GM23248 (cell line): ENCODE measurements at regions not wholly inside any gene's neighbourhood (a gene's known extent, or its start where the extent isn't known, plus 50 kb on each side); places are given as distances from the start of the nearest gene placed in this dataset.
"Not testable (repeated sequence)": the region's sequence is repeated elsewhere in the genome, so short reads cannot be mapped to it uniquely, and the experiment has no call there.

Experiments
- DNase-seq: peaks from one replicate; pipeline ENCODE4 v3.0.0-alpha.2; 2015
- H2AFZ ChIP-seq: fragments of 200-600 bp; sonication (generic); 2 replicates; pipeline ENCODE4 v1.6.1; 2016; ENCODE audit warnings: antibody characterized with exemption
- H3F3A ChIP-seq: fragments of 200-600 bp; sonication (generic); 2 replicates; pipeline ENCODE4 v1.6.1; 2016; ENCODE audit warnings: mild to moderate bottlenecking, antibody characterized with exemption, mixed run types; ENCODE audit not compliant: insufficient read depth
- H3K27ac ChIP-seq: fragments of 200-600 bp; sonication (generic); 2 replicates; pipeline ENCODE4 v1.5.1; 2016; ENCODE audit warnings: mild to moderate bottlenecking
- H3K27me3 ChIP-seq: fragments of 200-600 bp; sonication (generic); replicated peaks from 2 replicates; pipeline ENCODE4 v1.6.1; 2016; ENCODE audit warnings: mild to moderate bottlenecking; ENCODE audit not compliant: insufficient read depth
- H3K36me3 ChIP-seq: fragments of 200-600 bp; sonication (generic); 2 replicates; pipeline ENCODE4 v1.6.1; 2016; ENCODE audit warnings: low read depth, mild to moderate bottlenecking
- H3K4me1 ChIP-seq: fragments of 200-600 bp; sonication (generic); 2 replicates; pipeline ENCODE4 v1.6.1; 2016; ENCODE audit warnings: mild to moderate bottlenecking; ENCODE audit not compliant: insufficient read depth
- H3K4me2 ChIP-seq: fragments of 200-600 bp; sonication (generic); one replicate; pipeline ENCODE4 v1.6.1; 2016; ENCODE audit warnings: mild to moderate bottlenecking; ENCODE audit not compliant: unreplicated experiment
- H3K4me3 ChIP-seq: fragments of 200-600 bp; sonication (generic); 2 replicates; pipeline ENCODE4 v1.5.1; 2016; ENCODE audit warnings: mild to moderate bottlenecking
- H3K79me2 ChIP-seq: fragments of 200-600 bp; sonication (generic); 2 replicates; pipeline ENCODE4 v1.6.1; 2016; ENCODE audit warnings: mild to moderate bottlenecking; ENCODE audit not compliant: insufficient read depth
- H3K9ac ChIP-seq: fragments of 200-600 bp; sonication (generic); 2 replicates; pipeline ENCODE4 v1.6.1; 2016; ENCODE audit warnings: mild to moderate bottlenecking
- H3K9me2 ChIP-seq: fragments of 200-600 bp; sonication (generic); 2 replicates; pipeline ENCODE4 v1.6.1; 2016; ENCODE audit warnings: mixed run types, mild to moderate bottlenecking, moderate library complexity; ENCODE audit not compliant: insufficient read depth
- H3K9me3 ChIP-seq: fragments of 200-600 bp; sonication (generic); one replicate; pipeline ENCODE4 v1.6.1; 2017; ENCODE audit warnings: low read depth
- H4K20me1 ChIP-seq: fragments of 200-600 bp; sonication (generic); 2 replicates; pipeline ENCODE4 v1.6.0; 2016; ENCODE audit not compliant: insufficient read depth
- EZH2 ChIP-seq: fragments of 200-600 bp; sonication (generic); IDR thresholded peaks from 2 replicates; pipeline ENCODE4 v1.6.1; 2018; ENCODE audit warnings: antibody characterized with exemption, mild to moderate bottlenecking; ENCODE audit not compliant: insufficient read depth, poor library complexity, severe bottlenecking
- EZH2phosphoT487 ChIP-seq: fragments of 200-600 bp; sonication (generic); IDR thresholded peaks from 2 replicates; pipeline ENCODE4 v1.6.1; 2018; ENCODE audit warnings: antibody characterized with exemption, moderate library complexity, mild to moderate bottlenecking, low read depth; ENCODE audit not compliant: insufficient read depth
- WGBS, 2 experiments: methylation state at CpG; one replicate each; pipeline ENCODE4 v1.1.6; 2015 to 2017; ENCODE audit warnings: low lambda C conversion rate in 2 of 2, low coverage in 1 of 2; ENCODE audit errors: missing lambda C conversion rate in 2 of 2; 5-methylcytosine and 5-hydroxymethylcytosine counted together
- in situ Hi-C: fragments of 300-500 bp; cut with MboI; formaldehyde crosslinking; loops from 2 replicates; pipeline ENCODE4 v1.15.0; 2020

- WGBS, 2 experiments = 76 to 78% methylated on average over 3 of the region's 3 CpGs
- DNase-seq = no peak
- no peaks in the 10 kb centered on the region for H4K20me1 ChIP-seq
- H3K36me3 ChIP-seq = no peaks in the 10 kb centered on the region
- no peaks in the 10 kb centered on the region for H3K9me3 ChIP-seq
- no peak overlapping the region for H3K27ac ChIP-seq
- no peak overlapping the region for H3K9ac ChIP-seq
- no peaks in the 10 kb centered on the region for H3K27me3 ChIP-seq
- H3K4me1 ChIP-seq = peaks cover 32% of the 10 kb centered on the region
- no peaks in the 10 kb centered on the region for H3K9me2 ChIP-seq
- peaks cover 16% of the 10 kb centered on the region; the same call in 1 of the 2 replicates for H3F3A ChIP-seq
- no peak for TF ChIP-seq EZH2phosphoT487
- TF ChIP-seq EZH2 = no peak
- no peak overlapping the region for H2AFZ ChIP-seq
- in situ Hi-C loops = no loop called here
- H3K4me3 ChIP-seq = no peak overlapping the region
- H3K4me2 ChIP-seq = no peak overlapping the region
- no peaks in the 10 kb centered on the region for H3K79me2 ChIP-seq
Observed at GRCh38 chr5:58182287-58182841, 277.5 kb downstream of the PLK2 start.

GRCh38 chr5:58181578-58182286 is 278.2 kb downstream of the PLK2 start:
- Histone ChIP-seq H3K36me3 (no peaks in the 10 kb centered on the region), H3K27me3 (no peaks in the 10 kb centered on the region), H3K9me2 (no peaks in the 10 kb centered on the region), H4K20me1 (no peaks in the 10 kb centered on the region), H3K4me1 (peaks cover 26% of the 10 kb centered on the region), H3K79me2 (no peaks in the 10 kb centered on the region), H2AFZ (no peak overlapping the region), H3K4me3 (no peak overlapping the region), H3K4me2 (no peak overlapping the region), H3K27ac (no peak overlapping the region), H3K9ac (no peak overlapping the region), H3F3A (peaks cover 16% of the 10 kb centered on the region; the same call in 1 of the 2 replicates), H3K9me3 (no peaks in the 10 kb centered on the region)
- no peak for DNase-seq
- TF ChIP-seq EZH2phosphoT487 = no peak
- no peak for TF ChIP-seq EZH2
- WGBS, 2 experiments = 83 to 87% methylated on average over 6 of the region's 6 CpGs
- in situ Hi-C loops = no loop called here

- Histone ChIP-seq H3K4me1 (no peaks in the 10 kb centered on the region), H3K9ac (no peak overlapping the region), H3K27ac (no peak overlapping the region), H3K9me3 (no peaks in the 10 kb centered on the region), H3K79me2 (no peaks in the 10 kb centered on the region), H3K36me3 (no peaks in the 10 kb centered on the region), H4K20me1 (no peaks in the 10 kb centered on the region), H3F3A (no peaks in the 10 kb centered on the region), H3K9me2 (no peaks in the 10 kb centered on the region), H3K27me3 (no peaks in the 10 kb centered on the region), H2AFZ (no peak overlapping the region), H3K4me2 (no peak overlapping the region), H3K4me3 (no peak overlapping the region)
- DNase-seq = no peak
- WGBS, 2 experiments = 59 to 63% methylated on average over 1 of the region's 1 CpG
- in situ Hi-C loops = no loop called here
- no peak for TF ChIP-seq EZH2phosphoT487
- no peak for TF ChIP-seq EZH2
Observed at GRCh38 chr5:58172946-58173345, 286.9 kb downstream of the PLK2 start.

GRCh38 chr5:58165152-58165551 is 294.7 kb downstream of the PLK2 start:
- no peaks in the 10 kb centered on the region for H3K36me3 ChIP-seq
- no peak overlapping the region for H2AFZ ChIP-seq
- WGBS, 2 experiments = 52 to 54% methylated on average over 3 of the region's 3 CpGs
- no peaks in the 10 kb centered on the region for H3K27me3 ChIP-seq
- H4K20me1 ChIP-seq = no peaks in the 10 kb centered on the region
- H3K27ac ChIP-seq = no peak overlapping the region
- H3K9ac ChIP-seq = no peak overlapping the region
- no peak for DNase-seq
- no peaks in the 10 kb centered on the region for H3K79me2 ChIP-seq
- H3K4me1 ChIP-seq = no peaks in the 10 kb centered on the region
- H3K4me3 ChIP-seq = no peak overlapping the region
- no peaks in the 10 kb centered on the region for H3K9me3 ChIP-seq
- H3K9me2 ChIP-seq = no peaks in the 10 kb centered on the region
- no peak for TF ChIP-seq EZH2
- TF ChIP-seq EZH2phosphoT487 = no peak
- no peak overlapping the region for H3K4me2 ChIP-seq
- in situ Hi-C loops = no loop called here
- no peaks in the 10 kb centered on the region for H3F3A ChIP-seq

GRCh38 chr5:58161889-58162288 is 298.0 kb downstream of the PLK2 start:
- H3F3A ChIP-seq, H3K27me3 ChIP-seq, H3K4me1 ChIP-seq, H3K4me3 ChIP-seq, H3K27ac ChIP-seq, H2AFZ ChIP-seq, H4K20me1 ChIP-seq, DNase-seq, H3K9ac ChIP-seq, in situ Hi-C loops, H3K79me2 ChIP-seq, H3K9me3 ChIP-seq, H3K9me2 ChIP-seq, H3K36me3 ChIP-seq, H3K4me2 ChIP-seq: not testable (repeated sequence)
- 46 to 47% methylated on average over 6 of the region's 6 CpGs for WGBS, 2 experiments
